ENCODE measurements at regions not wholly inside any gene's neighbourhood (a gene's known extent, or its start where the extent isn't known, plus 50 kb on each side); places are given as distances from the start of the nearest gene placed in this dataset.

- TF ChIP-seq, protein P1, sequence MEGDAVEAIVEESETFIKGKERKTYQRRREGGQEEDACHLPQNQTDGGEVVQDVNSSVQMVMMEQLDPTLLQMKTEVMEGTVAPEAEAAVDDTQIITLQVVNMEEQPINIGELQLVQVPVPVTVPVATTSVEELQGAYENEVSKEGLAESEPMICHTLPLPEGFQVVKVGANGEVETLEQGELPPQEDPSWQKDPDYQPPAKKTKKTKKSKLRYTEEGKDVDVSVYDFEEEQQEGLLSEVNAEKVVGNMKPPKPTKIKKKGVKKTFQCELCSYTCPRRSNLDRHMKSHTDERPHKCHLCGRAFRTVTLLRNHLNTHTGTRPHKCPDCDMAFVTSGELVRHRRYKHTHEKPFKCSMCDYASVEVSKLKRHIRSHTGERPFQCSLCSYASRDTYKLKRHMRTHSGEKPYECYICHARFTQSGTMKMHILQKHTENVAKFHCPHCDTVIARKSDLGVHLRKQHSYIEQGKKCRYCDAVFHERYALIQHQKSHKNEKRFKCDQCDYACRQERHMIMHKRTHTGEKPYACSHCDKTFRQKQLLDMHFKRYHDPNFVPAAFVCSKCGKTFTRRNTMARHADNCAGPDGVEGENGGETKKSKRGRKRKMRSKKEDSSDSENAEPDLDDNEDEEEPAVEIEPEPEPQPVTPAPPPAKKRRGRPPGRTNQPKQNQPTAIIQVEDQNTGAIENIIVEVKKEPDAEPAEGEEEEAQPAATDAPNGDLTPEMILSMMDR (IDR thresholded peaks at IDR 0.05), result no peak
- no peak for TF ChIP-seq POLR2A (IDR thresholded peaks at IDR 0.05)
- TF ChIP-seq POLR2AphosphoS5 (IDR thresholded peaks at IDR 0.05), result no peak
Measured at GRCh38 chr7:156585926-156586325, 54.6 kb upstream of the RNF32 start.

Data from suprapubic skin (tissue), 4 donors.